Parathyroid adenoma (tissue), 2 donors: ENCODE measurements at regions not wholly inside any gene's neighbourhood (a gene's known extent, or its start where the extent isn't known, plus 50 kb on each side); places are given as distances from the start of the nearest gene placed in this dataset.

ENCODE experiments used
- H2AFZ ChIP-seq: fragments of 300-600 bp; sonication (generic); one replicate; pipeline ENCODE4 v1.7.0; 2017; ENCODE audit warnings: antibody characterized with exemption, mild to moderate bottlenecking
- H3K27ac ChIP-seq: fragments of 300-600 bp; sonication (generic); one replicate; pipeline ENCODE4 v1.7.0; 2017
- H3K27me3 ChIP-seq: fragments of 300-600 bp; sonication (generic); one replicate; pipeline ENCODE4 v1.7.0; 2017; ENCODE audit warnings: low read length; ENCODE audit not compliant: control insufficient read depth, insufficient read depth
- H3K36me3 ChIP-seq: fragments of 300-600 bp; sonication (generic); one replicate; pipeline ENCODE4 v1.7.0; 2017; ENCODE audit warnings: low read length; ENCODE audit not compliant: control insufficient read depth, insufficient read depth
- H3K4me1 ChIP-seq: fragments of 300-600 bp; sonication (generic); one replicate; pipeline ENCODE4 v1.7.0; 2017; ENCODE audit warnings: control low read depth
- H3K4me2 ChIP-seq: fragments of 300-600 bp; sonication (generic); one replicate; pipeline ENCODE4 v1.7.0; 2017; ENCODE audit warnings: low read length
- H3K4me3 ChIP-seq: fragments of 300-600 bp; sonication (generic); one replicate; pipeline ENCODE4 v1.7.0; 2017; ENCODE audit warnings: low read depth, low read length
- H3K79me2 ChIP-seq: fragments of 300-600 bp; sonication (generic); one replicate; pipeline ENCODE4 v1.7.0; 2017; ENCODE audit warnings: control low read depth
- H3K9ac ChIP-seq: fragments of 300-600 bp; sonication (generic); one replicate; pipeline ENCODE4 v1.7.0; 2017; ENCODE audit warnings: mild to moderate bottlenecking
- H3K9me3 ChIP-seq: fragments of 300-600 bp; sonication (generic); one replicate; pipeline ENCODE4 v1.7.0; 2017; ENCODE audit warnings: low read length; ENCODE audit not compliant: control insufficient read depth
- TF ChIP-seq, protein P1 (sequence below): fragments of 300-600 bp; sonication (generic); IDR thresholded peaks from one replicate; pipeline ENCODE4 v1.7.0; 2017; ENCODE audit warnings: antibody characterized with exemption, mild to moderate bottlenecking
- donor health status: primary hyperparathyroidism.

DNA sequence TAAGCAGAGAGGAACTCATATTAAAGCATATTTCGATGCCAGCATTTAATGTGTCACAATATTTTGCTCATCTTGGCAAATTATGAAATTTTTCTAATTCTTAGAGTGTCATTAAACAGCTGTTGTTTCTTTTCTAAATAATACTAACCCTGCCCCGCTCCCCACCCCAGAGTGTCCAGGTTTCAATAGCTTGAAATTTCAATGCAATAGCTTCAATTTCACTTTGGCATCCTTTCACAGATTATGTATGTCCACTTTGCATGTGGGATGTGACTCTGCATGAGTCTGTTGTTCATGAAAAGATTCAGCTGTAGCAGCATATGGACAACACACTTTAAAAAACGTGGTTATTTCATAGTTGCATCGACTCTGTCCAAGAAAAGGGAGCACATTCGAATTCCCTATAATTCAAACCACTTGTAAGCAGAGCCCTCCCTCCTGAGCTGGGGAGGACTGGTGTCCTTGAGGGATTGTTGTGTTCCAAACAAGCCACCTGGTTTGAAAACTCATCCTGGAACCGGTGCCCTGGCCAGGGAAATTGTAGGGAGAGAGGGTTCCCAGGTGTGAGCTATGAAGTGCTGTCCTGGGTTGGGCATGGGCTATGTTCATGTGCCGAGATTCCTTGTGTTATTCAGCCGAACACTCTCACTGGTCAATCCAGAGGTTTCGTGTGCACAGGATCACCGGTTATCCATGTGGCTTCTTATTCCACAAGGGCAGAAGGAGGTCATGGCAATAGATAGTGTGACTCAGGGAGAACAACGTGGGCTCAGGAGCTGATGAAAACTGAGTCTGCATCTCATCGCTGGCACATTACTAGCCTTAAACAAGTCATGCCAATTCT lies 64.6 kb upstream of the CREB5 start:
- TF ChIP-seq, protein P1, sequence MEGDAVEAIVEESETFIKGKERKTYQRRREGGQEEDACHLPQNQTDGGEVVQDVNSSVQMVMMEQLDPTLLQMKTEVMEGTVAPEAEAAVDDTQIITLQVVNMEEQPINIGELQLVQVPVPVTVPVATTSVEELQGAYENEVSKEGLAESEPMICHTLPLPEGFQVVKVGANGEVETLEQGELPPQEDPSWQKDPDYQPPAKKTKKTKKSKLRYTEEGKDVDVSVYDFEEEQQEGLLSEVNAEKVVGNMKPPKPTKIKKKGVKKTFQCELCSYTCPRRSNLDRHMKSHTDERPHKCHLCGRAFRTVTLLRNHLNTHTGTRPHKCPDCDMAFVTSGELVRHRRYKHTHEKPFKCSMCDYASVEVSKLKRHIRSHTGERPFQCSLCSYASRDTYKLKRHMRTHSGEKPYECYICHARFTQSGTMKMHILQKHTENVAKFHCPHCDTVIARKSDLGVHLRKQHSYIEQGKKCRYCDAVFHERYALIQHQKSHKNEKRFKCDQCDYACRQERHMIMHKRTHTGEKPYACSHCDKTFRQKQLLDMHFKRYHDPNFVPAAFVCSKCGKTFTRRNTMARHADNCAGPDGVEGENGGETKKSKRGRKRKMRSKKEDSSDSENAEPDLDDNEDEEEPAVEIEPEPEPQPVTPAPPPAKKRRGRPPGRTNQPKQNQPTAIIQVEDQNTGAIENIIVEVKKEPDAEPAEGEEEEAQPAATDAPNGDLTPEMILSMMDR, result no peak
- Histone ChIP-seq H3K36me3 (no peaks in the 10 kb centered on the region), H3K9ac (no peak overlapping the region), H3K9me3 (no peaks in the 10 kb centered on the region), H3K4me1 (no peaks in the 10 kb centered on the region), H3K79me2 (no peaks in the 10 kb centered on the region), H3K4me2 (no peak overlapping the region), H2AFZ (no peak overlapping the region), H3K4me3 (no peak overlapping the region), H3K27me3 (no peaks in the 10 kb centered on the region), H3K27ac (no peak overlapping the region)

DNA sequence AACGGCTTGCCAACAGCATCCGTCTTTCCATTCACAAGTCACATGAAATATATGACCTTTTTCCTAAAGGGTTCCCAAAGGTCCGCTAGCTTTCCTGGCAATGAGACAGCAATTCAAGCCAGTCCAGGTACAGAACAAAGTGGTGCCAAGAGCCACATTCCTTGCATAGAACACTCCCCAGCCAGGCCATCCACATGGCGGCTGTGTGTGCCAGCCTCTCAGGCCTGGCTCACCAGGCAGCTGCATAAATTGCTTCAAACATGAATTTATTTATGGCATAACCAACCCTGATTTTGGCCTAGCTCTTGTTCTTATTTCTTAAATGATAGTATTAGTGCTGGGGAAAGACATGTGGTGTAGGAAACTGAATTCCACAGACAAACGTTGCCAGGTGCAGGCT lies 63.7 kb upstream of the CREB5 start:
- Histone ChIP-seq H3K4me1 (no peaks in the 10 kb centered on the region), H3K9me3 (no peaks in the 10 kb centered on the region), H3K79me2 (no peaks in the 10 kb centered on the region), H2AFZ (no peak overlapping the region), H3K27me3 (peaks cover 4% of the 10 kb centered on the region), H3K9ac (no peak overlapping the region), H3K4me3 (no peak overlapping the region), H3K4me2 (no peak overlapping the region), H3K36me3 (no peaks in the 10 kb centered on the region), H3K27ac (no peak overlapping the region)
- TF ChIP-seq, protein P1, result no peak

DNA sequence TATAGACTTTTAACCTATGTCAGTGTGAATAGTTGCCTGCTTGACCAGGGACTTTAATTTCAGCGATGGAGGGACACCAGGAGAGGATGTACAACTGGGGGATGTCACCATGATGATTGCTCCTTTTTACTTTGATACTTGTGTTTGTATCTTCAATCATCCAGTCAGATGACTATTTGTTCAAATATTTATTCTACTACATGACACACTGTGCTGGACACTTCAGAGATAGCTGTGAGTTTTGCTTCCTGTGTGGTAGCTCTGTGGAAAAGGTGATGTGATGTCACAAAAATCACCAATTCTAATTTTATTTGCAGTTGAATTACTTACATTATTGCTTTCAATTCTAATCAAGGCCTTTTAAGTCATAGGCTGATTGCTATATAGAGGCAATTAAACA lies 62.7 kb upstream of the CREB5 start:
- Histone ChIP-seq H3K27ac (no peak overlapping the region), H3K9me3 (no peaks in the 10 kb centered on the region), H3K36me3 (no peaks in the 10 kb centered on the region), H3K4me1 (no peaks in the 10 kb centered on the region), H3K79me2 (no peaks in the 10 kb centered on the region), H2AFZ (no peak overlapping the region), H3K9ac (no peak overlapping the region), H3K4me3 (no peak overlapping the region), H3K4me2 (no peak overlapping the region), H3K27me3 (peaks cover 4% of the 10 kb centered on the region)
- TF ChIP-seq, protein P1, result no peak

DNA sequence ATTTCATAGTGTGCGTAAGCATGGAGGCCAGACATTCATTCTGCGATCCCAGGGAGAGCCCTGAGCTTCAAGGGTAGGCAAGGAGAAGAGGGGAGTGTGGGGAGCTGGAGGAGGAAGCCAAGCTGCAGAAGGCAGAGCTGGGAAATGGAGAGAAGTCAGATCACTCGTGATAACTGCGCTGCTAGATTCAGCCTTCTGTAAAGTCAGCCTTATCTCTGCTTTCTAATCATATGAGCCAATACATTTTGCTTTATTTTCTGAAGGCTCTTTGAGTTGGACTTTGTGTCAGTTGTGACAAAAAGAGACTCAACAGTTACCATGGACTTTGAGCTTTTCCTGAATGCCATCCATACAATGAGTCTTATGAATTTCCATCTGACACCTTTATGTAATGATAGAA lies 61.7 kb upstream of the CREB5 start:
- Histone ChIP-seq H3K27ac (no peak overlapping the region), H3K79me2 (no peaks in the 10 kb centered on the region), H3K4me2 (no peak overlapping the region), H3K4me1 (no peaks in the 10 kb centered on the region), H3K9me3 (no peaks in the 10 kb centered on the region), H3K27me3 (peaks cover 4% of the 10 kb centered on the region), H2AFZ (no peak overlapping the region), H3K36me3 (no peaks in the 10 kb centered on the region), H3K9ac (no peak overlapping the region), H3K4me3 (no peak overlapping the region)
- TF ChIP-seq, protein P1, result no peak

DNA sequence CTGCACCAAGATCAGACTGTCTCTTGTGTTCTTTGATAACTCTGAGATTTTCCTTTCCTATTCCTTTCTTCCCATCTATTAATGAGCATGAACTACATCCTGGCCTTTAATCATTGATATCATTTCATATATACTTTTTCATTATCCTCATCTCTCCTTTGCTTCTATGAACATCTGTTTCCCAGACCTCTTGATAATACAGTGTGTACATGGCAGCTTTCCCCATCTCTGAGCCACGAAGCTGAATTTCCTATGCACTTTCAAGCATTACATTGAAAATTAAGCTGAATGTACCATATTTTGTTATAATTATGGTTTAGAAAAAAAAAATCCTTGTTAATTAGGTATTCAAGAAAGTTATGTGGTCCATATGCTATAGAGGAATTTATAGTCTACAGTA lies 60.9 kb upstream of the CREB5 start:
- Histone ChIP-seq H3K9ac (no peak overlapping the region), H3K27ac (no peak overlapping the region), H3K27me3 (peaks cover 4% of the 10 kb centered on the region), H3K36me3 (no peaks in the 10 kb centered on the region), H2AFZ (no peak overlapping the region), H3K4me2 (no peak overlapping the region), H3K4me1 (no peaks in the 10 kb centered on the region), H3K79me2 (no peaks in the 10 kb centered on the region), H3K4me3 (no peak overlapping the region), H3K9me3 (no peaks in the 10 kb centered on the region)
- TF ChIP-seq, protein P1, result no peak
